ENCODE measurements at regions not wholly inside any gene's neighbourhood (a gene's known extent, or its start where the extent isn't known, plus 50 kb on each side); places are given as distances from the start of the nearest gene placed in this dataset.

- H3K36me3 ChIP-seq: no peaks in the 10 kb centered on the region
- no peaks in the 10 kb centered on the region for H3K27me3 ChIP-seq (ENCODE audit: insufficient read depth, low read depth, severe bottlenecking)
- H3K9me3 ChIP-seq (ENCODE audit: severe bottlenecking): no peaks in the 10 kb centered on the region
- no peak overlapping the region for H3K27ac ChIP-seq
- no peak for TF ChIP-seq CTCF (IDR thresholded peaks at IDR 0.05; ENCODE audit: low read depth, low read length)
- no peak overlapping the region for H3K4me3 ChIP-seq (ENCODE audit: low read depth, low read length)
- DNase-seq: no peak
Measured at GRCh38 chr10:3433988-3434387, 261.4 kb upstream of the PITRM1 start.

- TF ChIP-seq CTCF (IDR thresholded peaks at IDR 0.05; ENCODE audit: low read depth, low read length): no peak
- DNase-seq: no peak
Measured at GRCh38 chr10:3433131-3433530, 260.5 kb upstream of the PITRM1 start.

GRCh38 chr10:3432081-3432825 is 259.7 kb upstream of the PITRM1 start:
- Histone ChIP-seq H3K4me3 (ENCODE audit: low read depth, low read length) (no peak overlapping the region), H3K27ac (no peak overlapping the region), H3K9me3 (ENCODE audit: severe bottlenecking) (no peaks in the 10 kb centered on the region), H3K36me3 (no peaks in the 10 kb centered on the region), H3K27me3 (ENCODE audit: insufficient read depth, low read depth, severe bottlenecking) (no peaks in the 10 kb centered on the region)
- no peak for DNase-seq
- no peak for TF ChIP-seq CTCF (IDR thresholded peaks at IDR 0.05; ENCODE audit: low read depth, low read length)

More at GRCh38 chr10:3433131-3433530, 260.5 kb upstream of the PITRM1 start:
- Histone ChIP-seq H3K27me3 (ENCODE audit: insufficient read depth, low read depth, severe bottlenecking) (no peaks in the 10 kb centered on the region), H3K36me3 (no peaks in the 10 kb centered on the region), H3K27ac (no peak overlapping the region), H3K9me3 (ENCODE audit: severe bottlenecking) (no peaks in the 10 kb centered on the region), H3K4me3 (ENCODE audit: low read depth, low read length) (no peak overlapping the region)

GRCh38 chr10:3430501-3430900 is 257.9 kb upstream of the PITRM1 start:
- TF ChIP-seq CTCF (IDR thresholded peaks at IDR 0.05; ENCODE audit: low read depth, low read length): no peak
- H3K27ac ChIP-seq: no peak overlapping the region
- H3K27me3 ChIP-seq (ENCODE audit: insufficient read depth, low read depth, severe bottlenecking): no peaks in the 10 kb centered on the region
- H3K9me3 ChIP-seq (ENCODE audit: severe bottlenecking): no peaks in the 10 kb centered on the region
- DNase-seq: no peak
- H3K36me3 ChIP-seq: no peaks in the 10 kb centered on the region
- no peak overlapping the region for H3K4me3 ChIP-seq (ENCODE audit: low read depth, low read length)

GRCh38 chr10:3429676-3430075 is 257.1 kb upstream of the PITRM1 start:
- H3K36me3 ChIP-seq: no peaks in the 10 kb centered on the region
- TF ChIP-seq CTCF (IDR thresholded peaks at IDR 0.05; ENCODE audit: low read depth, low read length): no peak
- H3K27me3 ChIP-seq (ENCODE audit: insufficient read depth, low read depth, severe bottlenecking): no peaks in the 10 kb centered on the region
- no peaks in the 10 kb centered on the region for H3K9me3 ChIP-seq (ENCODE audit: severe bottlenecking)
- H3K4me3 ChIP-seq (ENCODE audit: low read depth, low read length): no peak overlapping the region
- no peak for DNase-seq
- no peak overlapping the region for H3K27ac ChIP-seq

- no peak overlapping the region for H3K27ac ChIP-seq
- no peak for TF ChIP-seq CTCF (IDR thresholded peaks at IDR 0.05; ENCODE audit: low read depth, low read length)
- H3K9me3 ChIP-seq (ENCODE audit: severe bottlenecking): no peaks in the 10 kb centered on the region
- H3K4me3 ChIP-seq (ENCODE audit: low read depth, low read length): no peak overlapping the region
- H3K36me3 ChIP-seq: no peaks in the 10 kb centered on the region
- H3K27me3 ChIP-seq (ENCODE audit: insufficient read depth, low read depth, severe bottlenecking): no peaks in the 10 kb centered on the region
- DNase-seq: no peak
Measured at GRCh38 chr10:3428826-3429225, 256.2 kb upstream of the PITRM1 start.

Measured in WERI-Rb-1 (cell line).